SH-SY5Y (cell line): ENCODE measurements at regions not wholly inside any gene's neighbourhood (a gene's known extent, or its start where the extent isn't known, plus 50 kb on each side); places are given as distances from the start of the nearest gene placed in this dataset.

ENCODE experiments used
- GATA2 ChIP-seq: IDR thresholded peaks from 2 replicates; pipeline ENCODE4 v1.6.1; 2011; ENCODE audit warnings: mild to moderate bottlenecking, low read depth, low read length
- GATA3 ChIP-seq: IDR thresholded peaks from 2 replicates; pipeline ENCODE4 v1.6.1; 2011; ENCODE audit warnings: low read depth, mild to moderate bottlenecking, low read length, moderate library complexity

GRCh38 chr7:15854841-15855524 is 168.5 kb upstream of the MEOX2 start:
- TF ChIP-seq GATA3 (no peak), GATA2 (no peak)
